ENCODE measurements at regions not wholly inside any gene's neighbourhood (a gene's known extent, or its start where the extent isn't known, plus 50 kb on each side); places are given as distances from the start of the nearest gene placed in this dataset.

DNA sequence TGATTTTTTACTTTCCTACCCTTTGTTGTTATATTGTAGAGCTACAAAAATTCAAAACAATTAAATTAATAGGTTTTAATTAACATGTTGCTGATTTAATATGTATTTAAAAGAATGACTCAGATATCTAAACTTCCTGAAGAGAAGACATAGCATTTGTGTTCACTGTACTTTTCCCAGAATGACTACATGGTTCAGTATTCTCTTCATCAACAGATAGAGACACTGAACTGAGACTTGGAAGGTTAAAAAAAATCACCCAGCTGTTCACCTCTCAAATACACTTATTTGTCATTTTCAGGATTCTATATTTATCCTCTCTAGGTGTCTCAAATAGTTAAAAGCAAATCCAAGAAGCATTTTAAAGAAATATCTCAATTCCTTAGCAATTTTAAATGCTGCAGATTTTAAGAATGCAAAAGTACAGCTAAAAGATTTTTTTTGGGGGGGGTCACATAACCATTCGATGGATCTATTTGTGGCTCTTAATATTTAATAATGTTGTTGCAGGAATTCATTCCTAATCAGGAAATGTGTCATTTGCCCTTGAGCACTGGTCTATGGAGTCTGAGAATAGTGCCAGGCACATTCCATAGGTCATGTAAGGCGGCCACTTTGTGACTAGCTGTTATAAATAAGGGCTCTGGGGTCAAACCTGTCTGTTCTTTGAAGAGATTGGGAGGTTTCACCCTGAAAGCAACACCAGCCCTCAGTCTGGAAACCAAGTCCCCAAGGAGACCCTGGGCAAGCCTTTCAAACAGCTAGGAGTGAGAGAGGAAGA lies 463.1 kb downstream of the NR2F1-AS1 start:
- TF ChIP-seq, protein P1, sequence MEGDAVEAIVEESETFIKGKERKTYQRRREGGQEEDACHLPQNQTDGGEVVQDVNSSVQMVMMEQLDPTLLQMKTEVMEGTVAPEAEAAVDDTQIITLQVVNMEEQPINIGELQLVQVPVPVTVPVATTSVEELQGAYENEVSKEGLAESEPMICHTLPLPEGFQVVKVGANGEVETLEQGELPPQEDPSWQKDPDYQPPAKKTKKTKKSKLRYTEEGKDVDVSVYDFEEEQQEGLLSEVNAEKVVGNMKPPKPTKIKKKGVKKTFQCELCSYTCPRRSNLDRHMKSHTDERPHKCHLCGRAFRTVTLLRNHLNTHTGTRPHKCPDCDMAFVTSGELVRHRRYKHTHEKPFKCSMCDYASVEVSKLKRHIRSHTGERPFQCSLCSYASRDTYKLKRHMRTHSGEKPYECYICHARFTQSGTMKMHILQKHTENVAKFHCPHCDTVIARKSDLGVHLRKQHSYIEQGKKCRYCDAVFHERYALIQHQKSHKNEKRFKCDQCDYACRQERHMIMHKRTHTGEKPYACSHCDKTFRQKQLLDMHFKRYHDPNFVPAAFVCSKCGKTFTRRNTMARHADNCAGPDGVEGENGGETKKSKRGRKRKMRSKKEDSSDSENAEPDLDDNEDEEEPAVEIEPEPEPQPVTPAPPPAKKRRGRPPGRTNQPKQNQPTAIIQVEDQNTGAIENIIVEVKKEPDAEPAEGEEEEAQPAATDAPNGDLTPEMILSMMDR (IDR thresholded peaks at IDR 0.05): no peak
- TF ChIP-seq POLR2A (IDR thresholded peaks at IDR 0.05): no peak
